HEK293 (cell line): ENCODE measurements at regions not wholly inside any gene's neighbourhood (a gene's known extent, or its start where the extent isn't known, plus 50 kb on each side); places are given as distances from the start of the nearest gene placed in this dataset.

ENCODE experiments used
- CTCF ChIA-PET: fragments of 350-600 bp; formaldehyde crosslinking; extraction: SDS; loops from one replicate; lab custom pipeline; 2021; ENCODE audit warnings: antibody characterized with exemption; lab: Yijun Ruan, JAX
- POLR2A ChIA-PET: fragments of 300-600 bp; formaldehyde crosslinking; extraction: SDS; loops from one replicate; lab custom pipeline; 2020; ENCODE audit warnings: antibody characterized with exemption, inconsistent platforms; lab: Yijun Ruan, JAX
- H3K27ac ChIP-seq: fragments of 200-500 bp; sonication (Bioruptor generic); 2 replicates; pipeline ENCODE4 v1.5.1; 2014; ENCODE audit warnings: low read depth, low read length, control low read depth, inconsistent platforms; ENCODE audit errors: extremely low read depth
- H3K36me3 ChIP-seq, 2 experiments: fragments of 200-500 bp in 1 of 2; sonication (Bioruptor generic) in 1 of 2; 1 replicate in 1 of 2; 2 replicates in 1 of 2; pipeline ENCODE4 v1.5.1; 2014 to 2017; ENCODE audit warnings: inconsistent platforms in 2 of 2, low read length in 2 of 2; ENCODE audit not compliant: control insufficient read depth in 2 of 2, insufficient read depth in 1 of 2
- H3K4me1 ChIP-seq: fragments of 200-500 bp; sonication (Bioruptor generic); 2 replicates; pipeline ENCODE4 v1.5.1; 2014; ENCODE audit warnings: mild to moderate bottlenecking, low read length, inconsistent platforms; ENCODE audit not compliant: control insufficient read depth, insufficient read depth
- H3K4me3 ChIP-seq: 2 replicates; pipeline ENCODE4 v1.5.1; 2011; ENCODE audit warnings: low read depth, mild to moderate bottlenecking, control low read depth, low read length, moderate library complexity
- H3K9me3 ChIP-seq: fragments of 200-500 bp; sonication (Bioruptor generic); 2 replicates; pipeline ENCODE4 v1.5.1; 2014; ENCODE audit warnings: low read depth, low read length, inconsistent platforms; ENCODE audit not compliant: control insufficient read depth, insufficient read depth
- AEBP2 ChIP-seq: fragments of 450-650 bp; formaldehyde crosslinking; IDR thresholded peaks from 2 replicates; pipeline ENCODE4 v1.5.1; 2016; ENCODE audit warnings: missing biosample characterization, missing genetic modification characterization, borderline replicate concordance
- ATF2 ChIP-seq: fragments of 450-650 bp; formaldehyde crosslinking; IDR thresholded peaks from 2 replicates; pipeline ENCODE4 v1.5.1; 2016; ENCODE audit warnings: missing biosample characterization, missing genetic modification characterization, low read depth
- GFI1B ChIP-seq: fragments of 450-650 bp; formaldehyde crosslinking; IDR thresholded peaks from 2 replicates; pipeline ENCODE4 v1.5.1; 2016; ENCODE audit warnings: missing biosample characterization, missing genetic modification characterization
- KLF7 ChIP-seq: fragments of 450-650 bp; formaldehyde crosslinking; IDR thresholded peaks from 2 replicates; pipeline ENCODE4 v1.5.1; 2016; ENCODE audit warnings: missing biosample characterization, missing genetic modification characterization, borderline replicate concordance
- SP2 ChIP-seq: fragments of 450-650 bp; formaldehyde crosslinking; IDR thresholded peaks from 2 replicates; pipeline ENCODE4 v1.5.1; 2016; ENCODE audit warnings: missing biosample characterization, missing genetic modification characterization
- ZFHX2 ChIP-seq: fragments of 450-650 bp; formaldehyde crosslinking; conservative IDR thresholded peaks from 2 replicates; pipeline ENCODE4 v1.5.1; 2016; ENCODE audit warnings: missing biosample characterization, missing genetic modification characterization
- ZNF10 ChIP-seq: fragments of 450-650 bp; formaldehyde crosslinking; IDR thresholded peaks from 2 replicates; pipeline ENCODE4 v1.5.1; 2017; ENCODE audit warnings: missing biosample characterization, missing genetic modification characterization
- ZNF140 ChIP-seq: fragments of 450-650 bp; formaldehyde crosslinking; IDR thresholded peaks from 2 replicates; pipeline ENCODE4 v1.5.1; 2016; ENCODE audit warnings: missing biosample characterization, missing genetic modification characterization
- ZNF146 ChIP-seq: fragments of 450-650 bp; formaldehyde crosslinking; IDR thresholded peaks from 2 replicates; pipeline ENCODE4 v1.5.1; 2016; ENCODE audit warnings: missing biosample characterization, missing genetic modification characterization
- ZNF155 ChIP-seq: fragments of 450-650 bp; formaldehyde crosslinking; IDR thresholded peaks from 2 replicates; pipeline ENCODE4 v1.5.1; 2016; ENCODE audit warnings: missing biosample characterization, missing genetic modification characterization
- ZNF169 ChIP-seq: fragments of 450-650 bp; formaldehyde crosslinking; IDR thresholded peaks from 2 replicates; pipeline ENCODE4 v1.5.1; 2016; ENCODE audit warnings: missing biosample characterization, missing genetic modification characterization
- ZNF174 ChIP-seq: fragments of 450-650 bp; formaldehyde crosslinking; IDR thresholded peaks from 2 replicates; pipeline ENCODE4 v1.5.0; 2017; ENCODE audit warnings: missing biosample characterization, mild to moderate bottlenecking, missing genetic modification characterization
- ZNF18 ChIP-seq: fragments of 450-650 bp; formaldehyde crosslinking; IDR thresholded peaks from 2 replicates; pipeline ENCODE4 v1.5.1; 2016; ENCODE audit warnings: missing biosample characterization, missing genetic modification characterization
- ZNF2 ChIP-seq: fragments of 450-650 bp; formaldehyde crosslinking; IDR thresholded peaks from 2 replicates; pipeline ENCODE4 v1.5.1; 2016; ENCODE audit warnings: missing biosample characterization, missing genetic modification characterization
- ZNF23 ChIP-seq: fragments of 450-650 bp; formaldehyde crosslinking; IDR thresholded peaks from 2 replicates; pipeline ENCODE4 v1.5.1; 2016; ENCODE audit warnings: missing biosample characterization, missing genetic modification characterization, borderline replicate concordance
- ZNF24 ChIP-seq: fragments of 450-650 bp; formaldehyde crosslinking; IDR thresholded peaks from 2 replicates; pipeline ENCODE4 v1.5.1; 2016; ENCODE audit warnings: missing biosample characterization, missing genetic modification characterization
- ZNF248 ChIP-seq: fragments of 450-650 bp; formaldehyde crosslinking; IDR thresholded peaks from 2 replicates; pipeline ENCODE4 v1.5.1; 2017; ENCODE audit warnings: missing biosample characterization, missing genetic modification characterization
- ZNF26 ChIP-seq: fragments of 450-650 bp; formaldehyde crosslinking; IDR thresholded peaks from 2 replicates; pipeline ENCODE4 v1.5.1; 2016; ENCODE audit warnings: missing biosample characterization, missing genetic modification characterization
- ZNF266 ChIP-seq: fragments of 450-650 bp; formaldehyde crosslinking; IDR thresholded peaks from 2 replicates; pipeline ENCODE4 v1.5.1; 2016; ENCODE audit warnings: missing biosample characterization, missing genetic modification characterization, low read depth
- ZNF311 ChIP-seq: fragments of 450-650 bp; formaldehyde crosslinking; IDR thresholded peaks from 2 replicates; pipeline ENCODE4 v1.5.1; 2017; ENCODE audit warnings: missing biosample characterization, missing genetic modification characterization, borderline replicate concordance
- ZNF341 ChIP-seq: fragments of 450-650 bp; formaldehyde crosslinking; IDR thresholded peaks from 2 replicates; pipeline ENCODE4; 2016; ENCODE audit warnings: low read depth, missing biosample characterization, missing genetic modification characterization
- ZNF510 ChIP-seq: fragments of 450-650 bp; formaldehyde crosslinking; IDR thresholded peaks from 2 replicates; pipeline ENCODE4 v1.5.1; 2018; ENCODE audit warnings: mild to moderate bottlenecking, missing genetic modification characterization, missing biosample characterization; ENCODE audit not compliant: insufficient replicate concordance
- ZNF529 ChIP-seq: fragments of 450-650 bp; formaldehyde crosslinking; IDR thresholded peaks from 2 replicates; pipeline ENCODE4 v1.5.1; 2017; ENCODE audit warnings: missing genetic modification characterization, missing biosample characterization; ENCODE audit not compliant: insufficient replicate concordance
- ZNF560 ChIP-seq: fragments of 450-650 bp; formaldehyde crosslinking; IDR thresholded peaks from 2 replicates; pipeline ENCODE4 v1.5.1; 2017; ENCODE audit warnings: missing biosample characterization, missing genetic modification characterization, borderline replicate concordance
- ZNF600 ChIP-seq: fragments of 450-650 bp; formaldehyde crosslinking; IDR thresholded peaks from 2 replicates; pipeline ENCODE4 v1.5.1; 2016; ENCODE audit warnings: missing biosample characterization, missing genetic modification characterization
- ZNF677 ChIP-seq: fragments of 450-650 bp; IDR thresholded peaks from 2 replicates; pipeline ENCODE4 v1.5.0; 2018; ENCODE audit warnings: missing biosample characterization, mild to moderate bottlenecking, missing genetic modification characterization, moderate library complexity
- ZNF704 ChIP-seq: fragments of 450-650 bp; formaldehyde crosslinking; IDR thresholded peaks from 2 replicates; pipeline ENCODE4 v1.5.1; 2016; ENCODE audit warnings: missing biosample characterization, missing genetic modification characterization
- ZNF747 ChIP-seq: fragments of 450-650 bp; formaldehyde crosslinking; IDR thresholded peaks from 2 replicates; pipeline ENCODE4 v1.5.1; 2016; ENCODE audit warnings: missing biosample characterization, missing genetic modification characterization
- ZNF776 ChIP-seq: fragments of 450-650 bp; formaldehyde crosslinking; IDR thresholded peaks from 2 replicates; pipeline ENCODE4 v1.5.0; 2017; ENCODE audit warnings: missing biosample characterization, missing genetic modification characterization, borderline replicate concordance

GRCh38 chr3:82015241-82015640, 253.8 kb upstream of the GBE1 start:
- ChIA-PET POLR2A (no interaction called here), CTCF (interaction anchor here (1.0 kb wide), 1 partner anchor 104 kb away, joined by 4 read pairs; no protein-coding TSS in a partner anchor)
- Histone ChIP-seq H3K36me3 (no peaks in the 10 kb centered on the region), H3K4me1 (no peaks in the 10 kb centered on the region), H3K9me3 (no peaks in the 10 kb centered on the region), H3K27ac (no peak overlapping the region), H3K4me3 (no peak overlapping the region)
- TF ChIP-seq ZNF600, result no peak
- TF ChIP-seq ZNF510 (tag by site-specific recombination), result no peak
- no peak for TF ChIP-seq ZNF776
- no peak for TF ChIP-seq ZNF24
- TF ChIP-seq ZNF174 (tag by site-specific recombination), result no peak
- TF ChIP-seq ZNF704, result no peak
- no peak for TF ChIP-seq ZFHX2 (tag by site-specific recombination)
- no peak for TF ChIP-seq ZNF266 (tag by site-specific recombination)

GRCh38 chr3:82012775-82013174, 251.3 kb upstream of the GBE1 start:
- TF ChIP-seq ZNF146 (tag by site-specific recombination) (no peak), ZNF341 (tag by site-specific recombination) (no peak), ZNF311 (tag by site-specific recombination) (no peak), ZNF140 (no peak), ZNF560 (no peak), KLF7 (no peak), ZNF529 (tag by site-specific recombination) (no peak), ZNF677 (no peak), ZNF2 (tag by site-specific recombination) (no peak), ZNF155 (no peak), ZNF169 (no peak)
- TF ChIP-seq, all 188 proteins: peak for 0
- H3K4me1 ChIP-seq, result no peaks in the 10 kb centered on the region
- no peaks in the 10 kb centered on the region for H3K9me3 ChIP-seq
- no peak overlapping the region for H3K27ac ChIP-seq
- POLR2A ChIA-PET, result no interaction called here
- H3K36me3 ChIP-seq, result no peaks in the 10 kb centered on the region
- H3K4me3 ChIP-seq, result no peak overlapping the region
- CTCF ChIA-PET, result interaction anchor here (0.6 to 1.1 kb wide), 2 partner anchors 19 to 103 kb away, joined by 3 read pairs; no protein-coding TSS in a partner anchor

- H3K27ac ChIP-seq, result no peak overlapping the region
- H3K4me3 ChIP-seq, result no peak overlapping the region
- H3K9me3 ChIP-seq, result no peaks in the 10 kb centered on the region
- no peaks in the 10 kb centered on the region for H3K4me1 ChIP-seq
- H3K36me3 ChIP-seq, result no peaks in the 10 kb centered on the region
- ChIA-PET CTCF (no interaction called here), POLR2A (no interaction called here)
- TF ChIP-seq ZNF10 (tag by site-specific recombination), result no peak
- TF ChIP-seq SP2 (tag by site-specific recombination), result no peak
- TF ChIP-seq ZNF23 (tag by site-specific recombination), result no peak
- no peak for TF ChIP-seq ZNF18 (tag by site-specific recombination)
- no peak for TF ChIP-seq GFI1B (tag by site-specific recombination)
- no peak for TF ChIP-seq ZNF248 (tag by site-specific recombination)
- no peak for TF ChIP-seq ATF2
- TF ChIP-seq ZNF26, result no peak
- TF ChIP-seq ZNF747, result no peak
- TF ChIP-seq AEBP2 (tag by site-specific recombination), result no peak
Measured at GRCh38 chr3:82011336-82011735, 249.9 kb upstream of the GBE1 start.
